RWPE2 (cell line): ENCODE measurements at regions not wholly inside any gene's neighbourhood (a gene's known extent, or its start where the extent isn't known, plus 50 kb on each side); places are given as distances from the start of the nearest gene placed in this dataset.
"Not testable (repeated sequence)": the region's sequence is repeated elsewhere in the genome, so short reads cannot be mapped to it uniquely, and the experiment has no call there.

Experiments used
- ATAC-seq: fragments of 200-7000 bp; cut with Tn5 transposase; 3 replicates; pipeline ENCODE4 v1.9.1; 2021; ENCODE audit warnings: low read depth
- DNase-seq: peaks from one replicate; pipeline ENCODE4 v3.0.0-alpha.2; 2020; ENCODE audit warnings: low spot score
- H3K27ac ChIP-seq: fragments of 450-650 bp; 2 replicates; pipeline ENCODE4 v1.5.1; 2017; ENCODE audit warnings: mild to moderate bottlenecking; ENCODE audit not compliant: poor library complexity, severe bottlenecking
- H3K27me3 ChIP-seq: fragments of 250-450 bp; sonication (Bioruptor Pico); 2 replicates; pipeline ENCODE4 v1.5.1; 2021; ENCODE audit warnings: mild to moderate bottlenecking, moderate library complexity; ENCODE audit not compliant: insufficient read depth, poor library complexity, severe bottlenecking
- H3K36me3 ChIP-seq: fragments of 250-450 bp; sonication (Bioruptor Pico); 2 replicates; pipeline ENCODE4 v1.5.1; 2020; ENCODE audit warnings: low read depth, mild to moderate bottlenecking, moderate library complexity
- H3K4me1 ChIP-seq: fragments of 250-450 bp; sonication (Bioruptor Pico); 2 replicates; pipeline ENCODE4 v1.5.1; 2021; ENCODE audit warnings: mild to moderate bottlenecking, moderate library complexity; ENCODE audit not compliant: insufficient read depth, poor library complexity, severe bottlenecking
- H3K4me3 ChIP-seq: fragments of 250-450 bp; sonication (Bioruptor Pico); 2 replicates; pipeline ENCODE4 v1.5.1; 2021; ENCODE audit warnings: mild to moderate bottlenecking, moderate library complexity; ENCODE audit not compliant: severe bottlenecking
- H3K9me3 ChIP-seq: fragments of 250-450 bp; sonication (Bioruptor Pico); 2 replicates; pipeline ENCODE4 v1.5.1; 2021; ENCODE audit warnings: mild to moderate bottlenecking, moderate library complexity; ENCODE audit not compliant: severe bottlenecking
- CTCF ChIP-seq: fragments of 450-650 bp; IDR thresholded peaks from one replicate; pipeline ENCODE4 v1.5.1; 2017; ENCODE audit warnings: mild to moderate bottlenecking, moderate library complexity; ENCODE audit not compliant: poor library complexity, severe bottlenecking

DNA sequence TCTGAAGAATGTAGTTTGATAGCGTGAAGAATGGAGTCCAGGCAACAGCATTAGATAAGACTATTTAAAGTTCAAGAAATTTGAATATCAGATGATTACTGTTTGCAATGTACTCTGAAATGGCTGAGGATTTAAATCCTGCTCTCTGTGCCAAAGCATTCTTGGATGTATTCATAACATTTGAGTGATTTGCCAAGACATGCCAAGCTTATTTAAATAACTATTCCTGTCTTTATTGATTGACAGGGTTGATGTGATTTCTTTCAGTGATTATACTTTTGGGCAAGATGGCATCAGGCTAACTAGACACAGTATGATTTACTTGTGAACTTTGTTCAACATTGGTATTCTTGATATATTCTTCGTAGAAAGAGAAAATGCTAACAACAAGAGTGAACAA is 168.7 kb downstream of the GNAI1 start:
- ATAC-seq (no peak), DNase-seq (no peak)
- H3K4me3 ChIP-seq = no peak overlapping the region
- no peaks in the 10 kb centered on the region for H3K9me3 ChIP-seq
- no peaks in the 10 kb centered on the region for H3K27me3 ChIP-seq
- no peaks in the 10 kb centered on the region for H3K4me1 ChIP-seq
- no peaks in the 10 kb centered on the region for H3K36me3 ChIP-seq
- no peak for TF ChIP-seq CTCF
- no peak overlapping the region for H3K27ac ChIP-seq

GRCh38 chr7:80302636-80303035 is 168.0 kb downstream of the GNAI1 start:
- no peak overlapping the region for H3K27ac ChIP-seq
- no peaks in the 10 kb centered on the region for H3K4me1 ChIP-seq
- no peaks in the 10 kb centered on the region for H3K9me3 ChIP-seq
- ATAC-seq (no peak), DNase-seq (no peak)
- H3K4me3 ChIP-seq = no peak overlapping the region
- H3K27me3 ChIP-seq = no peaks in the 10 kb centered on the region
- H3K36me3 ChIP-seq = no peaks in the 10 kb centered on the region
- TF ChIP-seq CTCF = no peak

DNA sequence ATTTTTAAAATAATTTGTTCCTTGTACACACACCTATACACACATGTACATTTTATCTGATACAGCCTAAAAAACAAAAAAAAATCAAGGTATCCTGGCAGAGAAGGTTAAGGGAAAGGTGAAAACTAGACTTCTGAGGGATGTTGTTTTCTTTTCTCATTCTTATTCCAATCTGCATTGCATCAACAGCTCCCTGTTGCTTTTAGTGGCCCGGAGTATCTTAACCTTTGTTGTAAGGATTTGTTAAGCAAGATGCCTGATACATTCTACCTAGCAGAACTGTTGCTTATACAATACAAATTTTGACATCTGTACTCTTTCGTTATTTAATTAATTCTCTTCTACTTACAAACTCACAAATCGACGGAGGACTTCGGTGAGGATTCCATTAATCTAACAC is 167.4 kb downstream of the GNAI1 start:
- Histone ChIP-seq H3K36me3 (no peaks in the 10 kb centered on the region), H3K27ac (no peak overlapping the region), H3K27me3 (no peaks in the 10 kb centered on the region), H3K4me1 (no peaks in the 10 kb centered on the region), H3K9me3 (no peaks in the 10 kb centered on the region), H3K4me3 (no peak overlapping the region)
- ATAC-seq (no peak), DNase-seq (no peak)
- TF ChIP-seq CTCF = no peak

GRCh38 chr7:80298201-80298600 is 163.6 kb downstream of the GNAI1 start:
- Histone ChIP-seq H3K36me3 (no peaks in the 10 kb centered on the region), H3K4me3 (no peak overlapping the region), H3K27me3 (no peaks in the 10 kb centered on the region), H3K4me1 (no peaks in the 10 kb centered on the region), H3K27ac (no peak overlapping the region), H3K9me3 (peaks cover 6% of the 10 kb centered on the region)
- no peak; the same call in 2 of the 3 replicates for ATAC-seq
- no peak for TF ChIP-seq CTCF
- no peak for DNase-seq

DNA sequence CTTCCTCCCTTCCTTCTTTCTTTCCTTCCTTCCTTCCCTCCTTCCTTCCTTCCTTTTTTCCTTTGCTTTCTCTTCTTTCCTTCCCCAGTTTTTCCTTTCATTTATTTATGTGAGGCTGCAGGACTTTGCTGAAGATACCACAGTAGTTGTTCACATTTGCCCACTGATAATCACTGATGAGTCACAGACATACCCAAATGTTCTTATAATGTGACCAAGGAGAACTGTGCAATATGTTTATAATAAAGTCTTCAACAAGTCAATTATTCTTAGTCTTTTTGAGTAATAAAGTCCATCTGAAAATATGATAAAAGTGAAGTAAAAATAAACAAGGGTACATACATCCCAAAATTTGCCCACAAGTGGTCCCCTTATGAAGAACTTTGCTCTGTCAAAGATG is 159.7 kb downstream of the GNAI1 start:
- ATAC-seq = no peak
- H3K27me3 ChIP-seq = no peaks in the 10 kb centered on the region
- no peak overlapping the region for H3K4me3 ChIP-seq
- H3K27ac ChIP-seq = no peak overlapping the region
- no peaks in the 10 kb centered on the region for H3K36me3 ChIP-seq
- no peak for TF ChIP-seq CTCF
- H3K9me3 ChIP-seq = peaks cover 6% of the 10 kb centered on the region
- DNase-seq = no peak
- H3K4me1 ChIP-seq = no peaks in the 10 kb centered on the region

GRCh38 chr7:80292634-80293033 is 158.0 kb downstream of the GNAI1 start:
- H3K9me3 ChIP-seq, H3K27ac ChIP-seq, H3K4me1 ChIP-seq, ATAC-seq, DNase-seq, H3K36me3 ChIP-seq, H3K27me3 ChIP-seq, H3K4me3 ChIP-seq: not testable (repeated sequence)
